HEK293 (cell line): ENCODE measurements at regions not wholly inside any gene's neighbourhood (a gene's known extent, or its start where the extent isn't known, plus 50 kb on each side); places are given as distances from the start of the nearest gene placed in this dataset.

ENCODE experiments used
- IKZF3 ChIP-seq: fragments of 450-650 bp; IDR thresholded peaks from 2 replicates; pipeline ENCODE4 v1.5.0; 2018; ENCODE audit warnings: missing biosample characterization, mild to moderate bottlenecking, missing genetic modification characterization, moderate library complexity
- PRDM10 ChIP-seq: fragments of 450-650 bp; formaldehyde crosslinking; IDR thresholded peaks from 2 replicates; pipeline ENCODE4 v1.5.1; 2016; ENCODE audit warnings: missing biosample characterization, missing genetic modification characterization
- PRDM6 ChIP-seq: fragments of 450-650 bp; formaldehyde crosslinking; IDR thresholded peaks from 2 replicates; pipeline ENCODE4 v1.5.1; 2017; ENCODE audit warnings: missing biosample characterization, missing genetic modification characterization
- RBAK ChIP-seq: fragments of 450-650 bp; formaldehyde crosslinking; IDR thresholded peaks from 2 replicates; pipeline ENCODE4 v1.5.1; 2016; ENCODE audit warnings: missing biosample characterization, missing genetic modification characterization
- SALL2 ChIP-seq: fragments of 450-650 bp; formaldehyde crosslinking; IDR thresholded peaks from 2 replicates; pipeline ENCODE4 v1.5.0; 2017; ENCODE audit warnings: missing biosample characterization, mild to moderate bottlenecking, missing genetic modification characterization, borderline replicate concordance
- SP3 ChIP-seq: fragments of 450-650 bp; formaldehyde crosslinking; IDR thresholded peaks from 2 replicates; pipeline ENCODE4 v1.5.1; 2016; ENCODE audit warnings: missing biosample characterization, missing genetic modification characterization
- YY2 ChIP-seq: fragments of 450-650 bp; formaldehyde crosslinking; IDR thresholded peaks from 2 replicates; pipeline ENCODE4 v1.5.1; 2016; ENCODE audit warnings: missing biosample characterization, missing genetic modification characterization
- ZNF10 ChIP-seq: fragments of 450-650 bp; formaldehyde crosslinking; IDR thresholded peaks from 2 replicates; pipeline ENCODE4 v1.5.1; 2017; ENCODE audit warnings: missing biosample characterization, missing genetic modification characterization
- ZNF112 ChIP-seq: fragments of 450-650 bp; formaldehyde crosslinking; IDR thresholded peaks from 2 replicates; pipeline ENCODE4 v1.5.0; 2017; ENCODE audit warnings: missing biosample characterization, missing genetic modification characterization
- ZNF18 ChIP-seq: fragments of 450-650 bp; formaldehyde crosslinking; IDR thresholded peaks from 2 replicates; pipeline ENCODE4 v1.5.1; 2016; ENCODE audit warnings: missing biosample characterization, missing genetic modification characterization
- ZNF211 ChIP-seq: fragments of 450-650 bp; formaldehyde crosslinking; IDR thresholded peaks from 2 replicates; pipeline ENCODE4 v1.5.1; 2016; ENCODE audit warnings: low read depth, missing biosample characterization, missing genetic modification characterization
- ZNF223 ChIP-seq: fragments of 450-650 bp; formaldehyde crosslinking; IDR thresholded peaks from 2 replicates; pipeline ENCODE4 v1.5.1; 2016; ENCODE audit warnings: missing biosample characterization, missing genetic modification characterization
- ZNF239 ChIP-seq: fragments of 450-650 bp; formaldehyde crosslinking; IDR thresholded peaks from 2 replicates; pipeline ENCODE4 v1.5.1; 2016; ENCODE audit warnings: missing biosample characterization, missing genetic modification characterization
- ZNF280C ChIP-seq: fragments of 450-650 bp; formaldehyde crosslinking; IDR thresholded peaks from 2 replicates; pipeline ENCODE4 v1.5.1; 2016; ENCODE audit warnings: missing biosample characterization, missing genetic modification characterization
- ZNF311 ChIP-seq: fragments of 450-650 bp; formaldehyde crosslinking; IDR thresholded peaks from 2 replicates; pipeline ENCODE4 v1.5.1; 2017; ENCODE audit warnings: missing biosample characterization, missing genetic modification characterization, borderline replicate concordance
- ZNF341 ChIP-seq: fragments of 450-650 bp; formaldehyde crosslinking; IDR thresholded peaks from 2 replicates; pipeline ENCODE4; 2016; ENCODE audit warnings: low read depth, missing biosample characterization, missing genetic modification characterization
- ZNF366 ChIP-seq: fragments of 450-650 bp; formaldehyde crosslinking; conservative IDR thresholded peaks from 2 replicates; pipeline ENCODE4 v1.5.1; 2016; ENCODE audit warnings: missing biosample characterization, missing genetic modification characterization
- ZNF449 ChIP-seq: fragments of 450-650 bp; formaldehyde crosslinking; IDR thresholded peaks from 2 replicates; pipeline ENCODE4 v1.5.1; 2017; ENCODE audit warnings: missing biosample characterization, mild to moderate bottlenecking, missing genetic modification characterization, moderate library complexity
- ZNF529 ChIP-seq: fragments of 450-650 bp; formaldehyde crosslinking; IDR thresholded peaks from 2 replicates; pipeline ENCODE4 v1.5.1; 2017; ENCODE audit warnings: missing genetic modification characterization, missing biosample characterization; ENCODE audit not compliant: insufficient replicate concordance
- ZNF555 ChIP-seq: fragments of 450-650 bp; formaldehyde crosslinking; conservative IDR thresholded peaks from 2 replicates; pipeline ENCODE4 v1.5.1; 2017; ENCODE audit warnings: missing biosample characterization, mild to moderate bottlenecking, missing genetic modification characterization, inconsistent platforms
- ZNF677 ChIP-seq: fragments of 450-650 bp; IDR thresholded peaks from 2 replicates; pipeline ENCODE4 v1.5.0; 2018; ENCODE audit warnings: missing biosample characterization, mild to moderate bottlenecking, missing genetic modification characterization, moderate library complexity
- ZNF704 ChIP-seq: fragments of 450-650 bp; formaldehyde crosslinking; IDR thresholded peaks from 2 replicates; pipeline ENCODE4 v1.5.1; 2016; ENCODE audit warnings: missing biosample characterization, missing genetic modification characterization
- ZNF76 ChIP-seq: fragments of 450-650 bp; formaldehyde crosslinking; IDR thresholded peaks from 2 replicates; pipeline ENCODE4; 2016; ENCODE audit warnings: low read depth, missing biosample characterization, missing genetic modification characterization, borderline replicate concordance
- ZNF830 ChIP-seq: fragments of 450-650 bp; IDR thresholded peaks from 2 replicates; pipeline ENCODE4 v1.5.0; 2018; ENCODE audit warnings: missing biosample characterization, missing genetic modification characterization, low read depth, mild to moderate bottlenecking, moderate library complexity
- ZNF843 ChIP-seq: fragments of 450-650 bp; formaldehyde crosslinking; IDR thresholded peaks from 2 replicates; pipeline ENCODE4 v1.5.1; 2016; ENCODE audit warnings: missing biosample characterization, missing genetic modification characterization
- ZSCAN16 ChIP-seq: fragments of 450-650 bp; formaldehyde crosslinking; IDR thresholded peaks from 2 replicates; pipeline ENCODE4 v1.5.1; 2016; ENCODE audit warnings: missing biosample characterization, missing genetic modification characterization
- ZXDB ChIP-seq: fragments of 450-650 bp; formaldehyde crosslinking; IDR thresholded peaks from 2 replicates; pipeline ENCODE4 v1.5.1; 2016; ENCODE audit warnings: missing biosample characterization, missing genetic modification characterization

- TF ChIP-seq ZXDB (tag by site-specific recombination), result peak; percentile 68
- no peak for TF ChIP-seq ZNF555
- TF ChIP-seq ZNF366, result no peak
- TF ChIP-seq ZNF341 (tag by site-specific recombination), result no peak
- peak; percentile 64; the same call in 1 of the 2 replicates for TF ChIP-seq ZNF843 (tag by site-specific recombination)
- TF ChIP-seq ZNF677 (tag by site-specific recombination), result no peak; the same call in 1 of the 2 replicates
- no peak for TF ChIP-seq ZNF211 (tag by site-specific recombination)
- 0 out of 2 replicates have a peak, but pooled peaks have one; percentile 36 for TF ChIP-seq ZNF223 (tag by site-specific recombination)
- no peak for TF ChIP-seq PRDM10 (tag by site-specific recombination)
- TF ChIP-seq ZNF449 (tag by site-specific recombination), result peak; percentile 54; the same call in 1 of the 2 replicates
- peak; percentile 79 for TF ChIP-seq YY2 (tag by site-specific recombination)
- TF ChIP-seq SALL2 (tag by site-specific recombination), result no peak
- TF ChIP-seq ZNF239 (tag by site-specific recombination), result no peak
- TF ChIP-seq RBAK (tag by site-specific recombination), result no peak
- no peak for TF ChIP-seq ZNF280C (tag by site-specific recombination)
- TF ChIP-seq IKZF3, result 0 out of 2 replicates have a peak, but pooled peaks have one; percentile 31
- TF ChIP-seq ZNF112, result no peak
- no peak for TF ChIP-seq PRDM6 (tag by site-specific recombination)
- TF ChIP-seq ZSCAN16 (tag by site-specific recombination), result no peak
- TF ChIP-seq ZNF10, result peak; percentile 31; the same call in 1 of the 2 replicates
- TF ChIP-seq ZNF704 (tag by site-specific recombination), result no peak
- no peak for TF ChIP-seq ZNF311 (tag by site-specific recombination)
- TF ChIP-seq ZNF529 (tag by site-specific recombination), result no peak
- no peak for TF ChIP-seq ZNF830 (tag by site-specific recombination)
- peak; percentile 49; the same call in 1 of the 2 replicates for TF ChIP-seq ZNF76 (tag by site-specific recombination)
- TF ChIP-seq SP3 (tag by site-specific recombination), result no peak
- TF ChIP-seq ZNF18, result no peak
Measured at GRCh38 chr16:85420501-85421337, 192.4 kb upstream of the GSE1 start (continued).
